AG09319 (cell line): ENCODE measurements at regions not wholly inside any gene's neighbourhood (a gene's known extent, or its start where the extent isn't known, plus 50 kb on each side); places are given as distances from the start of the nearest gene placed in this dataset.
"Not testable (repeated sequence)": the region's sequence is repeated elsewhere in the genome, so short reads cannot be mapped to it uniquely, and the experiment has no call there.

Experiments used
- DNase-seq: peaks from one replicate; pipeline ENCODE4 v3.0.0-alpha.2; 2010; ENCODE audit warnings: low read depth; ENCODE audit errors: extremely low read depth
- CTCF ChIP-seq: IDR thresholded peaks from 2 replicates; pipeline ENCODE4 v1.5.1; 2011; ENCODE audit warnings: low read depth, mild to moderate bottlenecking, inconsistent platforms, low read length, moderate library complexity

DNA sequence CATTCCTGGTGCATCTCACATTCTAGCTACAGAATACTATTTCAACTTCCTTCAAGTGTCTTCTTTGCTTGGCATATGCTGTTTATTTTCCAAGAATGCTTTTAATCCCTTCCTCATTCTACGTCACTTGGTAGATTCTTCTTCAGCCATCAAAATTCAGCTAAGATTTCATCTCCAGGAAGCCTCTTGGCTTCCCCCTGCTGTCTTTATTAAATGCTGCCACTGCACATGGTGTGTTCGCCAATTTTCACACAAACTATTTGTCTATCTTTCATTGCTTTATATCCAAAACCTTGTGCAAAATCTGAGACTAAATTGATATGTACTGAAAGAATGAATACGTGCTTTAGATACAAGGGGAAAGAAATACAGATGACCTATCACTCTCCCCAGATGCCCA is 253.0 kb downstream of the RFPL4B start:
- no peak for DNase-seq
- no peak; the same call in 1 of the 2 replicates for TF ChIP-seq CTCF

GRCh38 chr6:112603726-112604125 is 256.6 kb downstream of the RFPL4B start:
- no peak for TF ChIP-seq CTCF
- DNase-seq: no peak

DNA sequence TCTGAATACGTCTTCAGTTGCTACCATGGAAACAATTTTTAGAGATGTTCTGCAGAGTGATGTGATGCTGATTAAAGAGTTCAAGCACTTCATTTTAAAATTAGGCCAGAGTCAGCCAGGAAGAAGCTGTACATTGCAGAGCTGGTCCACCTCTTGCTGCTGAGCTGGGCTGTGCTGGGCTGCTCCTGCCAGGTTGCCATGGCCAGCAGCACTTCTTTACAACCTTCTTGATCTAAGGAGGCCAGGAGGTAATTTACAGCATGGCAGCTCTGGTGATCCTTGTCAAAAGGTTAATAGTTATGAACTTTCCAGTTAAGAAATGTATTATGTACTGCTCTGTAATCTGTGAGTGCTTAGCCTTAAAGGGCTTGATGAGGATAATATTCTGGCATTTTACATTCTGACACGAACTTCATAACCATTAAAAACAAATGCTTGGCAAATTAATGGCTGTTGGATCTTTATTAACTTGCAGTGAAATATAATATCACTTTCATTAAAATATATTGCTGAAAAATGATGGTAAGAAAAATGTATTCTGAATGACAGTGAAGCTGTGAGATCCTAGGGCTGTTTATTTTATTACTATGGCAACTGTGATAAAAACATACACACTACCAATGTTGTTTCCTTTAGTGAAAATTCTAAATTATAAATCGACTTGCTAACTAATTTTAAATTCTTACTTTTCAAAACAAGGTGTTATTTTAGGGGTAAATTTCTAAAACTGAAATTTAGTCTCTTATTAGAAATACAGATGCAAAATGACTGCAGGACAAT is 259.7 kb downstream of the RFPL4B start:
- no peak for DNase-seq
- no peak for TF ChIP-seq CTCF

GRCh38 chr6:112608925-112609324 is 261.8 kb downstream of the RFPL4B start:
- DNase-seq: not testable (repeated sequence)

DNA sequence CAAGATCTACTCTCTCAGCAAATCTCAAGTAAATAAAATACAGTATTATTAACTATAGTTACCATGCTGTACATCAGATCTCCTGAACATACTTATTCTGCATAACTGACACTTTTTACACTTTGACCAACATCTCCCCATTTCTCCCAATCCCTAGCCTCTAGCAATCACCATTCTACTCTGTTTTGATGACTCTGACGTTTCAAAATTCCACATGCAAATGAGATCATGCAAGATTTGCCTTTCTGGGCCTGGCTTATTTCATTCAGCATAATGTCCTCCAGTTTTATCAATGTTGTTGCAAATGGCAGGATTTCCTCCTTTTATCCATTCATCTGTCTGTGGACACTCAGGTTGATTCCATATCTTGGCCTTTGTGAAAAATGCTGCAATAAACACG is 266.3 kb downstream of the RFPL4B start:
- no peak for DNase-seq
- TF ChIP-seq CTCF: no peak

DNA sequence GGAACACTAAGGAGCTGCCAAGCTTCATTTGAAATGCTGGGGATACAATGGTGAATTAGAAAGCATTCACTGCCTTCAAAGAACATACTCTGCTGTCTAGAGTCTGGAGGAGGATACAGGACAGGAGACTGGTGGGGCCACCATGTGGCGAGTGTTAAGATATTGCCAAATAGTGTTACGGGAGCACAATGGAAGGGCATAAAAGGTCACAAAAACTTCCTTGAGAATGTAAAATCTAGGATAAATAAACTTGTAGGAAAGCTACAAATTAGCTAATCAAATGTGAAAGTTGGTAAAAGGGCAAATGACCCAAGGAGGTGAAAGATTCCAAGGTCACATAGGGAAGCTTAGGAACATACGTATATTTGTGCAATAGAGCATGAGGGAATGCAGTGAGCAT is 271.7 kb downstream of the RFPL4B start:
- DNase-seq: no peak

DNA sequence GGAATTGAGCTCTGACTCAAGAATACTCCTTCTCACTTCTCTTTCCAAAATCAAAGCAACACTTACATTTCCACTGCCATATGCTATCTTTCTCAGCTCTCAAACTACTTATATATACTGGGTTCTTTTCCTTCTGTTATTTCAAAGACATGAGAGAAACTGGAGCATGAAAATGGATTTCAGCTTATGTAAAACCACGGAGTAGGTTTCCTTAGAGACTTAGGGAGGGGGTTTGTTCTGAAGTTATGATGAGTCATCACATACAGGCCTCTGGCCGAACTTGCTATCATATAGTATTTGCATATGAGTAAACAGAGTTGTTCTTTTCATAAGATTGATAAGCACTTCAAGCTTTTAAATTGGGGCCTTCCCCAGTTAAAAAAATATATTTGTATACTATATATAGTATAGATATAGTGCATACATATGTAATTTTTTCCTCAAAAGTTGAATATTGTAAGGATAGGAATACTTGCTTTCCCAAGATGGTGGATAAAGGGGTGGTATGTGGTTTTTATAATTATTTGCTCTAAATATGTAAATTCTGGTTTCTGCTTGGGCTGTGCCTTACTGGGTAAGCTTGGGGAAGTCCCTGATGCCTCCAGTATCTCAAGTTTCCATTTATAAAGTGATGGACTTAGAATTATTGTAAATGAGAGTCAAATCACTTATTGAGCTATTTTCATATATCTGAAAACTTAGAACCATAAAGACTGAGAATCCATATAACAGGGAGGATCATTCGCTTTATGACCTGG is 273.9 kb downstream of the RFPL4B start:
- no peak for DNase-seq
- TF ChIP-seq CTCF: no peak

More for the DNA sequence above, 271.7 kb downstream of the RFPL4B start:
- peak; percentile 17 for TF ChIP-seq CTCF
